GM21423 (cell line): ENCODE measurements at regions not wholly inside any gene's neighbourhood (a gene's known extent, or its start where the extent isn't known, plus 50 kb on each side); places are given as distances from the start of the nearest gene placed in this dataset.

Experiments
- ATAC-seq: cut with Tn5 transposase; IDR thresholded peaks from one replicate; pipeline ENCODE4 v1.9.1; 2021; ENCODE audit warnings: mild to moderate bottlenecking, moderate library complexity; ENCODE audit not compliant: unreplicated experiment

GRCh38 chr12:60834372-60834771 is 1238.5 kb downstream of the SLC16A7 start:
- no peak for ATAC-seq

- no peak for ATAC-seq
These were observed 1239.0 kb downstream of the SLC16A7 start for GRCh38 chr12:60834806-60835205.

GRCh38 chr12:60836651-60837050 is 1240.8 kb downstream of the SLC16A7 start:
- no peak for ATAC-seq

GRCh38 chr12:60842181-60842580 is 1246.4 kb downstream of the SLC16A7 start:
- ATAC-seq, result no peak

GRCh38 chr12:60844101-60844500 is 1248.3 kb downstream of the SLC16A7 start:
- no peak for ATAC-seq

GRCh38 chr12:60844875-60845274 is 1249.0 kb downstream of the SLC16A7 start:
- no peak for ATAC-seq

- no peak for ATAC-seq
These were observed 1249.9 kb downstream of the SLC16A7 start for GRCh38 chr12:60845696-60846095.

GRCh38 chr12:60847281-60847680 is 1251.5 kb downstream of the SLC16A7 start:
- no peak for ATAC-seq

- ATAC-seq, result no peak
These were observed 1253.9 kb downstream of the SLC16A7 start for GRCh38 chr12:60849723-60850122.

GRCh38 chr12:60853407-60853806 is 1257.6 kb downstream of the SLC16A7 start:
- ATAC-seq, result no peak

GRCh38 chr12:60863421-60863820 is 1267.6 kb downstream of the SLC16A7 start:
- ATAC-seq, result no peak

- no peak for ATAC-seq
These were observed 1276.4 kb downstream of the SLC16A7 start for GRCh38 chr12:60872219-60872618.

- ATAC-seq, result no peak
These were observed 1277.3 kb downstream of the SLC16A7 start for GRCh38 chr12:60872850-60873713.

GRCh38 chr12:60874091-60874490 is 1278.3 kb downstream of the SLC16A7 start:
- ATAC-seq, result no peak

- no peak for ATAC-seq
These were observed 1325.1 kb downstream of the SLC16A7 start for GRCh38 chr12:60920841-60921495.

GRCh38 chr12:60921541-60921940 is 1325.7 kb downstream of the SLC16A7 start:
- ATAC-seq, result no peak

GRCh38 chr12:60926256-60926655 is 1330.4 kb downstream of the SLC16A7 start:
- no peak for ATAC-seq

GRCh38 chr12:60930151-60930550 is 1330.1 kb upstream of the USP15 start:
- ATAC-seq, result no peak

GRCh38 chr12:60935981-60936761 is 1324.0 kb upstream of the USP15 start:
- ATAC-seq, result no peak

- ATAC-seq, result no peak
These were observed 1312.7 kb upstream of the USP15 start for GRCh38 chr12:60947533-60947932.

GRCh38 chr12:60967128-60967527 is 1293.1 kb upstream of the USP15 start:
- ATAC-seq, result no peak
